ENCODE measurements at regions not wholly inside any gene's neighbourhood (a gene's known extent, or its start where the extent isn't known, plus 50 kb on each side); places are given as distances from the start of the nearest gene placed in this dataset.

GRCh38 chr4:123163501-123163900 is 233.1 kb upstream of the SPRY1 start (continued):
- TF ChIP-seq CTCF (IDR thresholded peaks at IDR 0.05) (no peak), GABPA (IDR thresholded peaks at IDR 0.05; ENCODE audit: low read depth) (no peak)

GRCh38 chr4:123166023-123166422 is 230.6 kb upstream of the SPRY1 start:
- TF ChIP-seq MXI1 (IDR thresholded peaks at IDR 0.05; ENCODE audit: low read depth, low read length) (no peak), FOSL2 (IDR thresholded peaks at IDR 0.05; ENCODE audit: borderline replicate concordance, low read depth) (no peak), TCF12 (IDR thresholded peaks at IDR 0.05) (no peak), GABPA (IDR thresholded peaks at IDR 0.05; ENCODE audit: low read depth) (no peak), ELF1 (IDR thresholded peaks at IDR 0.05) (no peak)
- Histone ChIP-seq H3K9me3 (no peaks in the 10 kb centered on the region), H3F3A (replicated peaks; ENCODE audit: insufficient read depth) (no peaks in the 10 kb centered on the region), H2AFZ (ENCODE audit: low read depth) (no peak overlapping the region), H3K27me3 (ENCODE audit: insufficient read depth) (no peaks in the 10 kb centered on the region), H3K79me2 (ENCODE audit: insufficient read depth) (no peaks in the 10 kb centered on the region), H3K36me3 (replicated peaks in 1 of 2; ENCODE audit: control insufficient read depth in 1 of 2, insufficient read depth in 2 of 2, low read length in 1 of 2) (no peaks in the 10 kb centered on the region), H4K20me1 (ENCODE audit: insufficient read depth) (no peaks in the 10 kb centered on the region), H3K9ac (no peak overlapping the region), H3K27ac (ENCODE audit: low read depth in 2 of 2, low read length in 1 of 2) (no peak overlapping the region), H3K4me3 (ENCODE audit: low read depth in 2 of 2, low read length in 1 of 2) (no peak overlapping the region), H3K4me1 (ENCODE audit: control insufficient read depth in 1 of 2, insufficient read depth in 2 of 2, low read depth in 1 of 2, low read length in 1 of 2) (peaks cover 0 to 4% of the 10 kb centered on the region in 2 experiments; a peak in 1 of 4 replicates), H3K9me2 (no peaks in the 10 kb centered on the region), H3K4me2 (no peak overlapping the region)
- no peak for DNase-seq
- CTCF ChIA-PET = no interaction called here
- POLR2A ChIA-PET = no interaction called here
- WGBS (ENCODE audit: low lambda C conversion rate) = 84% methylated on average over 3 of the region's 3 CpGs

- H3K9ac ChIP-seq = no peak overlapping the region
- CTCF ChIA-PET = interaction anchor here (1.2 kb wide), 1 partner anchor 10 kb away, joined by 5 read pairs; no protein-coding TSS in a partner anchor
Observed at GRCh38 chr4:123167931-123168330, 228.7 kb upstream of the SPRY1 start.

More at GRCh38 chr4:123167931-123168330, 228.7 kb upstream of the SPRY1 start:
- Histone ChIP-seq H4K20me1 (ENCODE audit: insufficient read depth) (no peaks in the 10 kb centered on the region), H3K9me2 (no peaks in the 10 kb centered on the region), H3K27me3 (ENCODE audit: insufficient read depth) (no peaks in the 10 kb centered on the region), H3K36me3 (replicated peaks in 1 of 2; ENCODE audit: control insufficient read depth in 1 of 2, insufficient read depth in 2 of 2, low read length in 1 of 2) (no peaks in the 10 kb centered on the region), H3K79me2 (ENCODE audit: insufficient read depth) (no peaks in the 10 kb centered on the region), H3K27ac (ENCODE audit: low read depth in 2 of 2, low read length in 1 of 2) (peak overlapping the region in 1 of 2 experiments; percentile 60; a peak in 1 of 4 replicates), H2AFZ (ENCODE audit: low read depth) (no peak overlapping the region), H3K4me2 (no peak overlapping the region), H3K9me3 (no peaks in the 10 kb centered on the region), H3F3A (replicated peaks; ENCODE audit: insufficient read depth) (no peaks in the 10 kb centered on the region), H3K4me3 (ENCODE audit: low read depth in 2 of 2, low read length in 1 of 2) (no peak overlapping the region), H3K4me1 (ENCODE audit: control insufficient read depth in 1 of 2, insufficient read depth in 2 of 2, low read depth in 1 of 2, low read length in 1 of 2) (peaks cover 0 to 4% of the 10 kb centered on the region in 2 experiments; a peak in 1 of 4 replicates)
- POLR2A ChIA-PET = no interaction called here
- TF ChIP-seq USF1 (IDR thresholded peaks at IDR 0.05; ENCODE audit: borderline replicate concordance, low read depth) (no peak), RAD21 (IDR thresholded peaks at IDR 0.05; ENCODE audit: low read length) (no peak), IRF3 (IDR thresholded peaks at IDR 0.05; ENCODE audit: low read depth, low read length) (no peak), PBX3 (IDR thresholded peaks at IDR 0.05) (peak; percentile 37; the same call in 1 of the 2 replicates), NFIC (IDR thresholded peaks at IDR 0.05; ENCODE audit: borderline replicate concordance) (no peak), TCF12 (IDR thresholded peaks at IDR 0.05) (peak; percentile 47), ELF1 (IDR thresholded peaks at IDR 0.05) (no peak), EP300 (IDR thresholded peaks at IDR 0.05; ENCODE audit: borderline replicate concordance in 1 of 2, low read depth in 1 of 2, low read length in 1 of 2) (peak in 1 of 2 experiments; percentile 13; a peak in 1 of 4 replicates)
- no peak for DNase-seq

Data from SK-N-SH (cell line).